GM21619 (cell line): ENCODE measurements at regions not wholly inside any gene's neighbourhood (a gene's known extent, or its start where the extent isn't known, plus 50 kb on each side); places are given as distances from the start of the nearest gene placed in this dataset.

Experiments
- ATAC-seq: cut with Tn5 transposase; IDR thresholded peaks from one replicate; pipeline ENCODE4 v1.9.1; 2021; ENCODE audit not compliant: unreplicated experiment

DNA sequence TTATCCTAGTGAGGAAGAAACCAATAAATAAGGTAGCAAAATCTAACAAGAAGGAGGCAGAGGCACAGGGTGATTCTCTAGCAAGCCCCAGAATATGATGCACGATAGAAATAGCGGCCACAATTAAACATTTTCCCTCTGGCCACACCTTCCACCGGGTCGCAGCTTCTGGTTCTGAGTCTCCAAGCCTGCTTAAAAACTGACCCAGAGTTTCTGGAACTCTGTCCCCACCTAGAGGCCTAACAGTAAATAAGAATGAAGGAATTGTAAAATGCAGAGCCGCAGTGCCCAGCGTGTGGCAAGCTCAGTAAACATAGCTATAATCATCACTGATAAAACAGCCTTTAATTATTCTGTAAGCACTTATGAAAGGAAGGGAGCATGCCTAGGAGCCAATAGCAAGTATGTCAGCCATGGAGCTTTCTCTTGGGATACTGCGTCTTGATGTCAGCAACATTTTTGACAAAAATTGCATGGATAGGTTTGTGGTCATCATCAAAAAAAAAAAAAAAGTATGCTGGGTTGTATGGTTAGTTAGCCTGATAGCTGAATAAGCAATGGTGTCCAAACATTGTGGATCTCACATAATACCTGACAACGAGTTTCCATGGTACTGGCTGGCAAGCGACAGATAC lies 465.5 kb downstream of the DNAH5 start:
- no peak for ATAC-seq

DNA sequence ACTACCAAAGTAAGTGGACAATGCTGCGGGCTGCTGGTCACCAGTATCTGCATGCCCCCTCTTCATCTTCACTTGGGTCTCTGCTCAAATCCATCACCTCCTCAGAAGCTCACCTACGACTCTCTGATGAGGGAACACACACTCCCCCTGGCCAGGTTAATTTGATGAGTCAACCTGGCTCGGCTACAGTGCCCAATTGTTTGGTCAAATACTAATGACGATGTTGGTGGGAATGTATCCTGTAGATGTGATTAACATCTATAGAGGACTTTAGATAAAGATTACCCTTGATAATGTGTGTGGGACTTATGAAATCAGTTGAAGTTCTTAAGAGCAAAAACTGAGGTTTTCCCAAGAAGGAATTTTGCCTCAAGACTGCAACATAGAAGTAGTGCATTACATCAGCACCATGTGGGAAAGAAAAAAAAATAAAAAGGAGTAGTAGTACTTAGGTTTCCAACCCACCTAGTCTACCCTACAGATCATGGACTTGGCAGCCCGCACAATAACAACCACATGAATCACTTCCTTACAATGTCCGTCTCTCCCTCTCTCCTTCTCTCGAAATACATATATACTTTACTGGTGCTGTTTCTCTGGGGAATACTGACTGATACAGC lies 467.3 kb downstream of the DNAH5 start:
- ATAC-seq = no peak

DNA sequence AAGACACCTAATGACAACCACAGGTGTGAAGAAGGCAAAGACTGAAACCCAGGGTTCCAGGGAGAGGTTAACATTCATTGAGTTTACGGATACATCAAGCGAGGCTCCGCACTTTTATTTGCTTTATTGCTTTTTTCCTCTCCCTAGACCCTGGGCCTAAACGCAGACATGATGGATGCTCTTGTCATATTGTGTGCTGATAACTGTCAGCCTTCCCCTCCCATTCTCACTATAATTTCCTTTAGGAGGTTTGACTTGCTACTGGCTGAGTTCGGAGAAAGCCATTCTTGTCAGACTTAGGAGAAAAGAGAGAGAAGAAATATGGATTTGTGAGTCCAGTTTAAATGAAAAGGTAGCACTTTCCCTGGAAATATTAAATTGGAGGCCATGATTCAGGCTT lies 471.6 kb downstream of the DNAH5 start:
- no peak for ATAC-seq

DNA sequence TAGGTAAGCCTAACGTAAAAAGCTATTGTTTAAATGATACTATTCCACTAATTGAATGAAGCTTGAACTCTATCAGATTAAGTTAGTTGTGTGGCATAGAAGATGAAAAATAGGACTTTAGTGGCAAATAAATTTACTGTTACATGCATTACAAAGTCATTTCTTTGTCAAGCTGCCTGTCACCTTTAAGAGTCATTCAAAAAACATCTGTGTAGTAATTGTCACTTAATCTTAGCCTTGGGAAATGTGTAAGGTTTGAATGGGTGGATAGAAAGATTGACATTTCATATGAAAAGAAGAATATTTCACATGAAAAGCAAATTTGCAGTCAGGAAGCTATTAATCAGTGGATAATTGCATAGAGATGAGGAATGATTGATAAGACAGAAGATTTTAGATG lies 473.5 kb downstream of the DNAH5 start:
- no peak for ATAC-seq

DNA sequence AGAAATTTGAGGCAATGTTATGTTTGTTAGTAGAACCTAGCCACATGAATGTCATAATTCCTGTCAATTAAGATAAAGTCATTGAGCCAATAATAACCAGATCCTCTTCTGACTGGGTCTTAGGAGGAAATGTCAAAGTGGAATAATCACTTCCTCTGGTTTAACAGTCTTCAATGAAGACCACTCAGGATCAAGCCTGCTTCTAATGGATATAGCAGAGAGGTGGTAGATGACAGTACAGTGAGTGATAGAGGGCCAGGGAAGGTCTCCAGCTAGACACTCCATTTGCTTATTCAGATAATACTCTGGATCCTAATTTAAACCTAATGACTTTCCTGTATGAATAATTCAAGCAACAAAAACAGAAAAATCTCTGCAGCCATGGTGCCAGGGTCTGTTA lies 474.2 kb downstream of the DNAH5 start:
- no peak for ATAC-seq

DNA sequence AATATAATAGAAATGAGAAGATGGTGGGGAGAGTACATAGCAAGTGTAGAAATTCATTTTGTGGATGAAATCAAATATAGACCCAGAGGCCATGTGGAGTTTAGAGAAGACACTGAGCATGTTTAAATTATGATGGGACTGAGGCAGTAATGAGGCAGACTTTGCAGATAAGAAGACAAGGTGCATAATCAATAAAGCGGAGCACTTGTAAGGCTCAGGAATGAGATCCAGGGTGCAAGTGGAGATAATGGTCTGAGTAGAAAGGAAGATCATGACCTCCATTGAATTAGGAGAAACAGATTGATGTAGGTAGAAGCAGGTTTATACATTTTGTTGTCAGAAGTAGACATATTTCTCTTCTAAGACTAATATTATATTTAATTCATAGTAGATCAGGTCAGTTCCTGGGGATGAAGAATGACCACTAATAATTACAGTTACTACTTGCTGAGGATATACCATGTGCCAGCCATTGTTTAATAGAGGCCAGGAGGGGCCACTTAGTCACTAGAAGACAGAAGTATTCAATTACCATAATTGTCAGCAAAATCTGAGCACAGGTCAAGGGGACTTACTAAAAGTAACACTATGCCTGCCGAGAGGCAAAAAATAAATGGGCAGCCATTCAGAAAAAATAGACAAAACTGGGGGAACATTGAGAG lies 479.8 kb downstream of the DNAH5 start:
- ATAC-seq = no peak

DNA sequence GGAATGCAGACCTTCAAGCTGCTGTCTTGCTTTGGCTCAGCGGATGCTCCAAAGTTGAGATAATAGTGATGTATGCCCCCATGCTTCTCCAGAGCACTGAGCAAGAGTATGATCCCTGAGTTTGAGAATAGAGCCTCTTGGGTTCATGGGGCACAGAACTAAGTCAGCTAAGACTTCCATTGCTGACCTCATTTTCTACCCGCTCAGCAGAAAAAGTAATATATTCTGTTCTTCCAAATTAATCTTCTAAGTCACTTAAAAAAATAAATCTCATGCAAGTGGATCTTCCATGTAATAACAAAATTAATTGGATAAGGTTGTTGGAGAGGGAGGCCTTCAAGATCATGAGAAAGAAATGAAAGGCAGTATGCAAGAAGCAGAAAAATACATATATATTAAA lies 483.9 kb downstream of the DNAH5 start:
- no peak for ATAC-seq

DNA sequence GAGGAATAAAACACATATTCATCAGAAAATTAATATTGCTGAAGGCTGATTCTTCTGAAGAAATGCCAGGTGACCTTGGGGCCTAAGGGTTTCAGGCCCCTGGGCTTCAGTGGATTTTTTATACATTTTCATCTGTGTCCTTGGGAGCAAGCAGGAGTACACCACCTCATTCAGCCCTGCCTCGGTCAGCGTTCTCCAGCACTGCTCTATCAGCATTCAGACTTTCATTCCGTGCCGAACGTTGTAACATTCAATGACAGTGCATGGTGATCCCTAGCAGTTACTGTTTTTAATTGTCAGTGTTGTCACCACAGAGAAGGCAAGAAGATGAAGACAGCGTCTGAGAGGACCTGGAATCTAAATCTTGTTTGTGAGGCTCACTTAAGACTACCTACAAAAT lies 490.4 kb downstream of the DNAH5 start:
- no peak for ATAC-seq

DNA sequence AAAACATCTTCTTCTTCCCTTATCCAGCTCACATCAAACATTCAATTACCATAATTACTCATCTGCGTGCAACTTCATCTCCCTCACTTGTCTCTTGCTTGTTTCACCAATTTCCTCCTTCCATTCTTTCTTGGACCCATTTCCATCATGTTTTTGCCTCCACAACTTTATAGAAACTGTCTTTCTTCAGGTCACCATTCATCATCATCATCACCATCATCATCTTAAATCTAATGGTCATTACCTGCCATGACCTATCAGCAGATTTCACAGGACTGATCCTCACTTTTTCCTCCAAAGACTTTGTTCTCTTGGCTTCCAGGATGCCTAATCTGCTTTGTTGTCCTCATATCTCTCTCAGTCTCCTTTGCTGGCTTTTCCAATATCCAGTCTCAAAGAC lies 495.6 kb downstream of the DNAH5 start:
- ATAC-seq = no peak

DNA sequence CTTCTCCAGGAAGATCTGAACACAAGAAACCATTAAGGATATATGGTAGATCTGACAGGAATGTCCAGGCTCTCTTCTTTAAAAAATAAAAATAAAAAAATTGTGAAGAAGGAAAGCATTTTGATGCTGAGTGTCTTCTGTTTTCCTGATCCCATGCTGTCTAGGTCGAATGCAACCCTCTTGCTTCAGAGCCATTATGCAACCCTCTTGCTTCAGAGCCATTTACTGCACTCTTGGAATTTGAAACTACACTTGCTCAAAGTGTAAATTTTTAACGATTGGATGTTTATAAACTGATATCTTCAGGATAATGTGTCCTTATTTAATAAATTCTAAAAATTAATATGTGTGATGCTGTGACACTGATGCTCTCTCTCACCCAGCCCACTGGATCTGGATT lies 505.1 kb downstream of the DNAH5 start:
- no peak for ATAC-seq

DNA sequence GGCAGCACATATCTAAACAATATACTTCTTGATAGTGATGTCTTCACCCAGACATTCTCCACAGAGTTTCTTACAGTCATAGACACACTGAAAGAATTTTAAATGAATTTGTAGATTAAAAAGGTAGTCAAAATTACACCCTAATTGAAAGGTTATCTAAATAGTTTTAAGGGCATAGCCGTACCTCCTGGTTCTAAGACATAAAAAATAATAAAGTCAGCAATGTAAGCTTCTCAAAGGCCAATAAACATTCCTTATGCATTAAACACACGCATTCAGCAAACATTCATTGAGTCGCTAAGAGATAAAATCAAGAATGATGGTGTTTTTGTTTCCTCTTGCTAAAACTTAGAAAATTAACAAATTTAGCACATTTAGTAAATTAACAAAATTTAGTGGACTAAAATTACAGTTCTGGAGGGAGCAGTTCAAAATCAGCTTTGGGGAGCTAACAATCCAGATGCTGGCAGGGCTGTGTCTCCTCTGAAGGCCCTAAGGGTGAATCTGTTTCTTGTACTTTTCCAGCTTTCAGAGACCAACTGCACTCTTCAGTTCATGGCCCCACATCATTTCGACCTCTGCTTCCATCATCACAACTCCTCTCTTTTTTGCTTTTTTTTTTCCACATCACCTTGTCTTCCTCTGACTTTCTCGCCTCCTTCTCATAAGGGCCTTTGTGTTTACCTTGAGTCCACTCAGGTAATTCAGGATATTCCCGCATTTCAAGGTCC lies 516.5 kb downstream of the DNAH5 start:
- no peak for ATAC-seq

DNA sequence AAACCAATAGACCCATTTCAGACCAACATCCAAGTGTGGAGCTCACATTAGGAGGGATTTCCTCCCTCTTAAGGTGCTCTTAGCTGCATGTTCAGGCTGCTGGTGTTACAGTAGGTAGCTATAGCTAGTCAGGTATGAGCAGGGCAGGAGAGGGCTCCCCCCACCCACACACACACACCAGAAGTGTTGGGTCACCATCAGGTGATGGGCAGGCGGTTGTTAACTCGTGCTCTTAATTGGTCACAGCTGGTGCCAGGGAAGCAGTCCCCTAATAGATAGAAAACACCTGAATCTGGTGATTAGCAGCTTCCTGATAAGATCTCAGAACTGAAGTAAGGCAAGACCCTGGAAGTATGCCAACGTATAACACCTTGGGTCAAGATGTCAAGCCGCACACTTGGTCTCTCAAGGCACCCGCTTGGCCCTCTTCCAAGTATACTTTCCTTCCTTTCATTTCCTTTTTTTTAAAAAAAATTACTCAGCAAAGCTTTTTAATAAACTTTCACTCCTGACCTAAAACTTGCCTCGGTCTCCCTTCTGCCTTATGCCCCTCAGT lies 532.4 kb downstream of the DNAH5 start:
- ATAC-seq = no peak

DNA sequence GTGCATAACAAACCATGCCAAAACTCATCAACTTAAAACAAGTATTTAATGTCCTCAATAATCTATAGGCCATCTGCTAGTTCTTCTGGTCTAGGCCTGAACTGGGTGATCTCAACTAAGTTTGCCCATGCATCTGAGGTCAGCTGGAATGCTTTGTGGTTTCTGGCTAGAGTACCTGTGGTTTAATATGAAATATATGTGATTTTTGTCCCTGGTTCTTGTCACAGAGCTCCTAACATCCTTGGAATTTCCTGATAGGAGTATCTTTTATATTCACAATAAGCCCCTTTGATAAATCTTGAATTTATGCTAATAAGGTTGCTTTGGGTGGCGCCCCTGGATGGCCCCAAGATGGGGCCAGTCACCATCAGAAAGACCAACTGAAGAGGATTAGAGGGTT lies 535.9 kb downstream of the DNAH5 start:
- no peak for ATAC-seq

DNA sequence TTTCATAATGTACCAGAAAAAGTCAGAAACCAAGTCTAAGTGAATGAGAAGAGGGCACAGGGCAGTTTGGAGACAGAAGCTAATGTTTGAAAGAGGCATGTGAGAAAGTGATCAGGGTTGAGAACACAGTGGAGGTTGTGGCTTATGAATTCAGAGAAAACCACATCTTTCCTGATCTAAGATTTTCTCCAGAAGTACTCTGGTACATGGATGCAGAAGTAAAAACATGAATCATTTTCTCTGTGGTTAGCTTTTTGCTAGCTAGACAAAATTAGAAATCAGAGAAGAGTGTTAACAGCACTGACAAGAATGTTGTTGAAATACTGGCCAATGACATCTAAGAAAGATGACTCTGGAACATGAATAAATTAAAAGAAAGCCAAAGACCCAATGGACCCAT lies 541.1 kb downstream of the DNAH5 start:
- ATAC-seq = no peak

DNA sequence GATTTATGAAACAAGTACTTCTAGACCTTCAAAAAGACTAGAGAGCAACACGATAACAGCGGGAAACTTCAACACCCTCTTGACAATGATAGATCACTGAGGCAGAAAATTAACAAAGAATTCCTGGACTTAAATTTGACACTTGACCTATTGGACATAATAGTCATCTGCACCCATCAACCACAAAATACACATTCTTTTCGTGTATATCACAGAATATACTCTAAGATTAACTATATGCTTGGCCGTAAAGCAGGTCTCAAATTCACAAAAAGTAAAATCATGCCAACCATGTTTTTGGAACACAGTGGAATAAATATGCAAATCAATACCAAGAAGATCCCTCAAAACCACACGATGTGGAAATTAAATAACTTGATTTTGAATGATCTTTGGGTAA lies 559.4 kb downstream of the DNAH5 start:
- ATAC-seq = no peak

DNA sequence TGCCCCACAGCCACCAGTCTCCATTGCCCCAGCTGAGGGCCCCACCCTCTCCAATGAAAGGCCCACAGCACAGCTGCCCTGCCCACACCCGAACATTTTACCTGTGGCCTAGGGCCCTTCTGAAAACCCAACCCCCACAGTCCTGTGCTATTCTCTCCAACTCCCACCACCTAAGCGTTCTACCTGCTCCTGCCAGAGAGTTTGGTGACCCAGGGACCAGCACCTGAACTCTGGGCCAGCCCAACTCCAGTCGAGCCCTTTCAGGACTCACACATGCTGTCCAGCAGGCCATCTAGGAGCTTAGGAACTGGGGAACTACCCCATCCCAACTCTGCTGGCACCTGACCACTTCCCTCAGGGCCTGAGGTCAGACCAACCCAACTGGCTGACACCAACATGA lies 562.3 kb downstream of the DNAH5 start:
- no peak for ATAC-seq

DNA sequence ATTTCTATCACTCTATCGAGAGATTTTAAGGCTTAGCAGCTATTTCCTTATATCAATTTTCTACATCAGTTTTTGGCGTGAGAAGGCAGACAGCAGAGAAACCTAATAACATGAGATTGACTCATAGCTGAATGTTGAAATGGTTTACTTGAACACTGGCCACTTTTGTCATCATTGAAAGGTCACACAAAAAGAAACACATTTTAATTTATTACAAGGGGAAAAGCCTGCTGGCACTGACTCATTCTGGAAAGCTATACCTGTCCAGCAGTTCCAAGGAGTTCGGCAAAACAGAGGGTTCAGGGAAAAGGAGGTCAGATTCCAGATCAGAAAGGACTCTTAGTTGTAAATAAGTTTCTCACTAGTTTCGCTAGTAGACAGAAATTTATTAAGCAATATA lies 566.4 kb downstream of the DNAH5 start:
- no peak for ATAC-seq

DNA sequence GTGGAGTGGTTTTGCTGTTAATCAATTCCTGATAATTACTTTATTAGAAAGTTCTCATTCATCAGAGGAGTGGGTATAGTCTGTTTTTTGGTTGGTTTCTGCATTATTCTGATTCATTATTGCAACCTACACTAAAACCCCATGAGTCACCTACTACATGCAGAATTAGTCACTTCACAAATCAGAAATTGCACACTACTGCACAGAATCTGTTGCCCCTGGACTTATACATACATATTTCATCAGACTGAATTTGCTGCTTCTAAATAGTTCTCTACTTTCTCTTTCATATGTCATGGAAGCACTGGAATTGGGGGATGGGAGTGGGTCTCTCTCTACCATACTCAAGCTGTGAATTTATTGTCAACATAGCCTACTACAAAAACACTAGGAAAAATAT lies 585.1 kb downstream of the DNAH5 start:
- ATAC-seq = no peak

DNA sequence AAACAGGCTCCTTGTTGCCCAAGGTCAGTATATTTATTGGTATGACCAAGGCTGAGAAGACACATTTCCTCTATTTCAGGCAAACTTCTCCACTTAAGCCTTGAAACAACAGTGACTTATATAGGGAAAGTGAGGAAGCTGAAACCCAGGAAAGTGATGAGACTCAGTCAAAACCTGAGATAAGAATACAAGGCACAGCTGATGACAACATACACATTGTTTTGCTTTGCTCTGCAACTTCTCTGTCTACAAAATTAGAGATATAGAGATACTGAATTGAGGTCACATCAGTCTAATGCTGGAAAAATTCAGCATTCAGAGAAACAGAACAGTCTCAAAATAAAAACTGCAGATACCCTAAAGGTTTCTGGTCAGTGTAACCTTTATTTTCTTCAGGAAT lies 586.1 kb downstream of the DNAH5 start:
- no peak for ATAC-seq

DNA sequence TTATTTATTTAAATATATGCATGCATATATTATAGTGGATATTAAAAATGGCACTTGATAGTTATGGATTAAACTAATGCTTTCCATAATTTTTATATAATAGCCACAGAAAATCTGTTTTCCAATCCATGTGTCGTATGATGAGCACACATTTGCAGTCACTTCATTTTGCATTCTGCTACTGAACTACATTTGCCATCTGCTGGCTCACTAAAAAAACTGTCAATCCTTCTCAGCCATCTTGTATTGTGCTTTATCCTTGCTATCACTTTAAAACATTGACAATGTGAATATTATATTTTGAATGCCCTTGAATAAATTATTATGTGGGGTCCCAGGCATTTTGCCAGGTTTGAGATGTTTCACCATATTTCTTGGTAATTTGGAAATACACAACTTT lies 586.6 kb downstream of the DNAH5 start:
- ATAC-seq = no peak

DNA sequence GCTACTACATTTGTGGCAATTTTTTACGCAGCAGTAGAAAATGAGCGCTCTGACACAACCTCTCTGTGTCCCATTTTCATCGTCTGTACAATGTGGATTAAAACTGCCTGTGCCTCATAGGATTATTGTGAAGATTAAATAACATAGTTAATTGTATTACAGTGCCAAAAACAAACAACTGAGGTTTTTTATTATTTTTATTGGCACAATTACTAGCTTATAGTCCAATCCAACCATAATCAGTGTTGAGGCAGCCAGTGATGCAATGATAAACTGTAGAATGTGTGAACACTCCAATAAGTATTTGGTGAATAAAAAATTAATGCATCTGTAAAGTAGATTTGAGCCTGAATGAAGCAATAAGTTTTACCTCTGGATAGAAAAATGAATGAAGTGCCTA lies 588.3 kb downstream of the DNAH5 start:
- no peak for ATAC-seq

DNA sequence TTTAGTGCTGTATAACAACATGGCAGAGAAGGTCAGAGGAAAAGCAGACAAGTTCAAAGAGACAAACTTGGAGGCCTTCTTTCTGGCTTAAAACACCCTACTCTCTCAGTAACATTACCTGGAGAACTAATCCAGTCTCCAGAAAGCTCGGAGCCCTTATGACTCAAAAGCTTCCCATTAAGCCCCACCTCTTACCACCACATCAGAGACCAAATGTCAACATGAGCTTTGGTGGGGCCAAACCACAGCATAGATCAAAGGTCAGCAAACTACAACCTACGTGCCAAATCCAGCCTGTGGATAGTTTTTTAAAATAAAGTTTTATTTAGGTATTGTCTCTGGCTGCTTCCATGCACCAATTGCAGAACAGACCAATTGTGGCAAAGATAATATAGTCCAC lies 589.9 kb downstream of the DNAH5 start:
- ATAC-seq = no peak
